HG02678 (cell line): ENCODE measurements at regions not wholly inside any gene's neighbourhood (a gene's known extent, or its start where the extent isn't known, plus 50 kb on each side); places are given as distances from the start of the nearest gene placed in this dataset.
"Not testable (repeated sequence)": the region's sequence is repeated elsewhere in the genome, so short reads cannot be mapped to it uniquely, and the experiment has no call there.

Source experiments
- ATAC-seq: cut with Tn5 transposase; IDR thresholded peaks from one replicate; pipeline ENCODE4 v1.9.1; 2021; ENCODE audit warnings: mild to moderate bottlenecking, moderate library complexity; ENCODE audit not compliant: unreplicated experiment

DNA sequence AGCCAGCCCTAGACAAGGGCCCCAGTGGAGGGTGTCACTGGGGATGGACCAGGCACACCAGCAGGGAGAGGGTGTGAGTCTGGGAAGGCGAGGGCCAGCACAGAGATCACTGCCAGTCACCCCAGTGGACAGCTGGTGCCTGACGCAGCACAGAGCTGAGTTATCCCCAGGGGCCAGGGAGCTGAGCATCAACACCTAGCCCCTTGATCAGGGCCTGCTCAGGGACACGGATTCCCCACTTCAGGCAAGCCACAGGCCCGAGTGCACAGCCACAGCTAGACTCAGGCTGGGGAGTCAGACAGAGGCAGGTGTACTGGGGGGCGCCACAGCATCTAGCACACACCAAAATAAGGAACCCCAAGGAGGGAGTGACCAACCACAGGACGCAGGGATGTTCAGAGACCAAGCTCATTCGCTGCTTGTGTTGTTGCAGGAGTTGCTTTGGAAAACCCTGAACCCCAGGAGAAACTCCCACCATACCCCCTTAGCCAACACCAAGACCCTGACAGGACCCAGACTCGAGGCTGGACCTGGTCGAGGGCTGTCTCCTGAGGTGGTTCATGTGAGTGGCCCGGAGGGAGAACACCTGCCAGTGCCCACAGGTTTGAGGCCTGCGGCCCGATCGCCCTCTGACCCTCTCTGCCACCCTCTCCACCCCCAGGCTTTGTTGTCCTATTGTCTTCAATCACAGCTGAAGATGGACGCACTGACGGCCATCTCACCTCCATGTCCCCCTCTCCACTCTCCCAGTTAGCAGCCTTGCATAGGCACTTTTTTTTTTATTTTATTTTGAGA is 146.8 kb downstream of the TPRA1 start:
- no peak for ATAC-seq

- no peak for ATAC-seq
These were observed 148.0 kb downstream of the TPRA1 start for GRCh38 chr3:127442506-127442905.

DNA sequence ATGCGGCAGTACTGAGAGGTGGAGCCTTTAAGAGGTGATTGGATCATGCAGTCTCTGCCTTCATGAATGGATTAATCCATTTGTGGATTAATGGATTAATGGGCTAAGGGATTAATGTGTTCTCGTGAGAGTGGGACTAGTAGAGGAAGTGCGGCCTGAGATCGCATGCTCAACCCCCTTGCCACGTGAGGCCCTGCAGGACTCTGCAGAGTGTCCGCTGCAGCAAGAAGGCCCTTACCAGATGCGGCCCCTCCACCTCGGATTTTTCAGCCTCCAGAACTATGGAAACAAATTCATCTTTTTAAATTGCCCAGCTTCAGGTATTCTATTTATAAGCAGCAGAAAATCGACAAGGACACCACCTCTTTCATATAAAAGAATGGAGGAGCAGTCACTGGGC is 148.8 kb downstream of the TPRA1 start:
- ATAC-seq, result no peak

- no peak for ATAC-seq
These were observed 150.1 kb downstream of the TPRA1 start for GRCh38 chr3:127440384-127440783.

GRCh38 chr3:127439621-127440020 is 150.9 kb downstream of the TPRA1 start:
- no peak for ATAC-seq

DNA sequence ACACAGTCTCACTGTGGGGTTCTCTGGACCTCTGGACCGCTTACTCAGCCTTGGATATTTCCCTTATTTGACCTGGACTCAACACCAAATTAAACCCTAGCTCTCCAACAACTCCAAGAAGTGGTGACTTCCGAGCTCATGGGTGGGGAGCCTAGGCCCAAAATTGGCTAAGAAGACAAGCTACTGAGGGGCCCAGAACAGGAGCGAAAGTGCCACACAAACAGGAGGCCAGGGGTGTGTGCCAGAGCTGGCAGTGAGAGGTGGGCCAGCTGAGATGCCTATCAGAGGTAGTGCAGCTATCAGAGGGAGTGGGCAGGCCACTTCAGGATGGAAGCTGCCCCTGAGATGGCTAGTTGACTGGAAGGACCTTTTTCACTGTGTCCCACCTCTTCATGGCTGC is 151.1 kb upstream of the PRR20G start:
- ATAC-seq, result no peak

GRCh38 chr3:127438371-127438770 is 150.5 kb upstream of the PRR20G start:
- no peak for ATAC-seq

DNA sequence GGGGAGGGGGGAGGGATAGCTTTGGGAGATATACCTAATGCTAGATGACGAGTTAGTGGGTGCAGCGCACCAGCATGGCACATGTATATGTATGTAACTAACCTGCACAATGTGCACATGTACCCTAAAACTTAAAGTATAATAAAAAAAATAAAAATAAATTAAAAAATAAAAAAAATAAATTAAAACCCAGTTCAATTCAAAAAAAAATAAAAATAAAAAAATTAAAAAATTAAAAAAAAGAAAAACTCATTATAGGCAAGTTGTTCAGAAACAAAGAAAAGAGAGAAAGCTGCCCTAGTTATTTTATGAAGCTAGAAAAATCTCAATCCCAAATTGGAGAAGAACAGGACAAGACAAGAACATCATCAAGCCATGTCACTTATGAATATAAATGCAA is 147.5 kb upstream of the PRR20G start:
- not testable (repeated sequence) for ATAC-seq

DNA sequence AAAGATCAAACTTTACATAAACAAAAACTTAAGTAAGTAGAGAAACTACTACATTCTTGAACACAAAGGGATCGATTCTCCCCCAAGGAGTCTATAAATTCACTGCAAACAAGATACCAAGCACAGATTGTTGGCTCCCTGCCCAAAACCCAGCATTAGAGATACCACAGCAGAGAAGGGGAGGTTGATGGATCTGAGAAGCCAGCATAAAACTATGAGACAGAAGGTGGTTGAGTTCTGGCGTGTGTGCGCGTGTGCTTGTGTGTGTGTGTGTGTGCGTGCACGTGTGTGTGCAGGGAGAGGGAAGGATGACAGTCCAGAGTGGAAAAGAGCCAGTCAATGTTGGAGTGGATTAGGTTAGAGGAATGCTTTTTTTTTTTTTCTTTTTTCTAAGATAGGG is 143.2 kb upstream of the PRR20G start:
- no peak for ATAC-seq

DNA sequence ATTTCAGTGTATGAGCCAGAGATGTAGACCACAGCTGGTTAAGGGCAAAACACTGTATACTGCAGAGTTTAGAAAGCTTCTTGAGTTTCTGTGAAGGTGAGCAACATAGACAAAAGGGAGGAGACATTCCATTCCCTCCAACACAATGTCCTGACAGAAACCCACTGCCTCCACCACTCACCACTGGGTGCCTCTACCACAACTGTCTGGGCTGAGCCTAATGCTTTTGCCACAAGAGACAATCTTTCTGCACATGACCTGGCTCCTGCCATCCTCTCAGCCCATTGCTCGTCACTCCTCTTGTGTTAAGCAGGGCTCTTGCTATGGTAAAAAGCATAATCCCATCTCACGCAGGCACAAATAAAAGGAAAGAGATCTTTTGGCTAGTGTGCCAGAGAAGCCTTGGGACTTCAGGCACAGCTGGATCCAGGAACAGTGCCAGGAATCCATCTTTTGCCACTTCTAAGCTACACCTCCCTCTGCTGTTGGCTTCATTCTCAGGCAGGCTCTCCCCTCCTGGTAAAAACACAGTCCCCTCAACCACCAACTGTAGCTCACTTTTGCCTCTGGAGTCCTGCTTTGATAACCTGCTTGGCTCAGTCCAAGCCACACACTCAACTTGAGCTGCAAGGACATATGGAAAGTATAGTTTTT is 140.6 kb upstream of the PRR20G start:
- no peak for ATAC-seq

DNA sequence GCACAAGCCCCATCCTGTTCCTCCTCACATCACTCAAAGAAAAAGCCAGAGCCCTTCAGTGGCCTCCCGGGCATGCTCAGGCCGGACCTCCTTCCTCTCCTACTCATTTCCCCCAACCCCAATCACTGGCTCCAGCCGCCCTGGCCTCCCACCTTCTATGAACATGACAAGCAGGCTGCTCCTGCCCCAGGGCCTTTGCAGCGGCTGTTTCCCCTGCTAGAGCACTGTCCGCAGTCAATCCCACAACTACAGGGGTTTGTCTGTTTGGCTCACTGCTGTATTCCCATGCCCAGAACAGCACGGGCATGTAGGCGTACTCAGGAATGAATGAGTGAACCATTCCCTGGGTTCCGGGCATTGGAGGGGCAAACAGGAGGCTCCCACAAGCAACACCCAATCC is 139.8 kb upstream of the PRR20G start:
- ATAC-seq, result no peak

DNA sequence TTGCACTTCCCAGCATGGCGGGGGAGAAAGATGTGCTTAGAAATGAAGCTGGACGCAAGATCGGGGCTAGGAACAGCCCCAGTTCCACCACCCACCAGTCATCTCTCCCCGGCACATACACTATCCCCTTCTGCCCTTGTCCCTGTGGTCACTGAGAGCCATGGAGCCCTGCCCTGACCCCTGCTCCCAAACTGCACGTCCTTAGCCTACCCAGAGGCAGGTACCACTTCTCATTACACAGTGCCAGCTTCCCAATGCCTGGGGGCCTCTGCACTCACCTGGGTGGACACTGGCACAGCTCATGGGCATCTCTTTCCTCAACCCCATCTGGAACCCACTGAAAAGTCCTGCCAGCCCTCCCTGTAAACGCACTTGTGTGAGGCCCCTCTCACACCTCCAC is 139.3 kb upstream of the PRR20G start:
- ATAC-seq, result no peak

DNA sequence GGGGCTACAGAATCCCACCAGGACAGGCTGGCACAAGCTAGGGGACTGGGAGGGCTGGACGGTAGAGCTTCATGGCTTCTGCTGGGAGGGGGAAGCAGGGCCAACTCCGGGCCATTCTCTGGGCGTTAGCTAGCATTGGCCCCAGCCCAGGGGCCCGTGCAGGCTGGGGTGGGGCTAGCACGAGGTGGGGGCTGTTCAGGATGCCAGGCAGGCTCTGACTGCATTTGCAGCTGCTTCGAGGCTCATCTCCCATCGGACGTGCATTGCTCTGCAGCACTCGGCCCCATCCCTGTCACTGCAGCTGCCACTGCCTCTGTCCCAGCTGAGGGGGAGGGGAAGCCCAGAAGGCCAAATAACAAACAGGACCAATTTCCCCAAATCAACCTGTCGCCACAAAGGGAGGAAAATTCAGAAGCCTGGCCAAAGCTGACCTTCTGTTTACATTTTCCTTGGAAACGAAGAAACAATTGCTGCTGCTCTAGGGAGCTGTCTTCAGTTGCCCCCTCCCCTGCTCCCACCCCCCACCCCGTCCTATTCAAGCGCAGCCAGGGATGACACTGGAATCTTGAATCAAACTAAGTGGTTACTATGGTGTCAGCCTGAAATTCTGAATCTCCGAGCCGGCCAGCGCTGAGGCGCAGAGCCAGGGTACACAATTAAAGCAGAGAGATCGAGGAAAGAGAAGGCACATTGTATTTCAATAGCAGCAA is 138.8 kb upstream of the PRR20G start:
- ATAC-seq, result no peak

GRCh38 chr3:127425505-127426443 is 137.9 kb upstream of the PRR20G start:
- no peak for ATAC-seq

- no peak for ATAC-seq
These were observed 137.1 kb upstream of the PRR20G start for GRCh38 chr3:127424766-127425504.

DNA sequence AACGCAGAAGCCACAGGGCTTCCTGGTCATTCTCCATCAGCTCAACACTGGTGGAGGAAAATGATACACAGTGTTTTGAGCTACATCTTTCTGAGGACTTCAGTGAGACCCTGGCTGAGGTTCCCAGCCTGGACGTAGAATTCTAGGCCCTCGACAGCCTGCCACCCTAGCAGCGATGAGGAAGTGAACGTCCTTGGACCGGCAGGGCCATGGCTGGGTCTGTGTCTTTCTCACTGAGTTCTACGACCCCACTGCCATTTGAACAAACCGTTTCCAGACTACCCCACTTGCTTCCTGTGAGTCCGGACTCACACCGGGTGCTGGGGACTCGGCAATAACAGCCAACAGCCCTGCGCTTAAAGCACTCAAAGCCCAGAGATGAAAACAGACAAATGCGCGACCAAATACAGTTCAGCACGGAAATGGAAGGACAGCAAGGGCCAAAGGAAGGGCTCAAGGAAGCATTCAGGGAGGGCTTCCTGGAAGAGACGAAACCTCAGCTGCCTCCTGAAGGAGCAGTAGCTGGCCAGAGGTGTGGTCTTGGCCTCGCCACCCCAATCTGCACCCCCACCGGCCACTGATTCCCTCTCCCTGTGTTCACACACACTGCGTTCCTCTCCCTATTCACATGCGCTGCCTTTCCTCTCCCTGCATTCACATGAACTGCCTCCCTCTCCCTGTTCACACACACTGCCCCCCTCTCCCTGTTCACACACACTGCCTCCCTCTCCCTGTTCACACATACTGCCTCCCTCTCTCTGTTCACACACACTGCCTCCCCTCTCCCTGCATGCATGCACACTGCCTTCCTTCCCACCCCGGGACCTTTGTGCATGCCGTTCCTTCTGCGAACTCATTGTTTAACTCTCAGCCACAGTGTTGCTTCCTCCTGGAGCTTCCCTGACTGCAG is 136.3 kb upstream of the PRR20G start:
- no peak for ATAC-seq

DNA sequence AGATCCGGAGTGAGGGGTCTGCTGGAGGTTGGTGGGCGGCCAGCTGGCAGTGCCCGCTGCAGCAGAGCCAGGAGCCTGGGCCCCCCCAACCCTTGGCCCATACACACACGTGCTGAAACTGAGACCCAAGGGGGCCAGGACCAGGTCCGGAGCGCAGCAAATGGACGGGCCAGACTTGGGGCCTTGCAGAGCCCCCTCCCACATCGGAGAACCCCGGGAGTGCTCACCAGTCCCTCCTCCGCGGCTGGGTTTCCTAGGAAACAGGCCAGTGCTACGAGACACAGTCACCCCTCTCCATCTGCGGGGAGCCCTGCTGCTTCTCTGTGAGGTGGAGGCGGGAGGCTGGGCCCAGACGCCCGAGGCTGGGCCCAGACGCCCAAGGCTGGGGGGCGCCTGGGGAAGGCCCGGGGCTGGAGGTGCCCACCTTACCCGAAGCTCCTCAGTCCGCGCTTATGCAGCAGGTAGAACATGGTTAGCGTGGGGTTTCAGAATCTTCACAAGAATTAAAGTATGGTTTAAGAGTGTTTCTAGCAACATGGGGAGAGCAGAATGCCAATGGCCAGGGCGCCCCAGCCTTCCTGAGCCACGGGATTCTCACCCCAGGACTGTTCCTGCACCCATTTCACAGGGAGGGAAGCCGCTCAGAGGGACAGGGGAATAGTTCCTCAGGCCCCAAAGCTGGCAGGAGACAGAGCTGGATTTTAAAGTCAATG is 135.0 kb upstream of the PRR20G start:
- no peak for ATAC-seq

- ATAC-seq, result no peak
These were observed 134.3 kb upstream of the PRR20G start for GRCh38 chr3:127421943-127422662.
